PC-3 (cell line): ENCODE measurements at regions not wholly inside any gene's neighbourhood (a gene's known extent, or its start where the extent isn't known, plus 50 kb on each side); places are given as distances from the start of the nearest gene placed in this dataset.

ENCODE experiments used
- ATAC-seq: fragments of 200-7000 bp; cut with Tn5 transposase; 2 replicates; pipeline ENCODE4 v1.9.1; 2020; ENCODE audit warnings: mild to moderate bottlenecking, moderate library complexity
- BruUV-seq: library from RNA; stranded (reverse); fragments of 400-500 nt; replicated peaks from 2 replicates; lab custom pipeline; 2021; lab: Mats Ljungman, UMichigan
- CTCF ChIA-PET: fragments of 300-600 bp; sonication (Branson Sonifier 250); formaldehyde crosslinking; loops from one replicate; lab custom pipeline; 2022; ENCODE audit warnings: antibody characterized with exemption; lab: Charles Lee
- POLR2A ChIA-PET: fragments of 300-600 bp; sonication (Branson Sonifier 250); formaldehyde crosslinking; loops from one replicate; lab custom pipeline; 2022; ENCODE audit warnings: antibody characterized with exemption; ENCODE audit not compliant: unreplicated experiment; lab: Charles Lee
- DNase-seq: peaks from one replicate; pipeline ENCODE4 v3.0.0-alpha.2; 2015
- H2AFZ ChIP-seq: fragments of 300-600 bp; sonication (generic); 2 replicates; pipeline ENCODE4 v1.6.0; 2016; ENCODE audit warnings: antibody characterized with exemption, low read length
- H3F3A ChIP-seq: fragments of 300-600 bp; sonication (generic); one replicate; pipeline ENCODE4 v1.6.0; 2017; ENCODE audit warnings: antibody characterized with exemption, low read length, control low read depth, mild to moderate bottlenecking; ENCODE audit not compliant: unreplicated experiment
- H3K27ac ChIP-seq: fragments of 300-600 bp; sonication (generic); 2 replicates; pipeline ENCODE4 v1.5.1; 2016; ENCODE audit warnings: mild to moderate bottlenecking, low read length
- H3K27me3 ChIP-seq: fragments of 300-600 bp; sonication (generic); 2 replicates; pipeline ENCODE4 v1.6.1; 2016; ENCODE audit warnings: low read length, mixed read lengths
- H3K36me3 ChIP-seq: fragments of 300-600 bp; sonication (generic); 2 replicates; pipeline ENCODE4 v1.6.1; 2016; ENCODE audit warnings: low read depth, mixed run types, low read length, mixed read lengths
- H3K4me1 ChIP-seq: fragments of 300-600 bp; sonication (generic); 2 replicates; pipeline ENCODE4 v1.5.1; 2016; ENCODE audit warnings: low read length; ENCODE audit not compliant: insufficient read depth
- H3K4me2 ChIP-seq: fragments of 300-600 bp; sonication (generic); 2 replicates; pipeline ENCODE4 v1.6.0; 2016; ENCODE audit warnings: low read length
- H3K4me3 ChIP-seq: fragments of 300-600 bp; sonication (generic); 2 replicates; pipeline ENCODE4 v1.5.1; 2016; ENCODE audit warnings: mild to moderate bottlenecking, low read length, mixed read lengths
- H3K79me2 ChIP-seq: fragments of 300-600 bp; sonication (generic); 2 replicates; pipeline ENCODE4 v1.6.1; 2017; ENCODE audit warnings: low read length, mixed read lengths
- H3K9ac ChIP-seq: fragments of 300-600 bp; sonication (generic); 2 replicates; pipeline ENCODE4 v1.6.0; 2016; ENCODE audit warnings: mild to moderate bottlenecking, low read length
- H3K9me2 ChIP-seq: fragments of 300-600 bp; sonication (generic); replicated peaks from 2 replicates; pipeline ENCODE4 v1.6.1; 2016; ENCODE audit warnings: mixed run types, low read length, mixed read lengths
- H3K9me3 ChIP-seq: fragments of 300-600 bp; sonication (generic); 2 replicates; pipeline ENCODE4 v1.6.1; 2016; ENCODE audit warnings: low read length, mixed read lengths
- H4K20me1 ChIP-seq: fragments of 300-600 bp; sonication (generic); 2 replicates; pipeline ENCODE4 v1.6.1; 2016; ENCODE audit warnings: low read length, mixed read lengths
- CTCF ChIP-seq: fragments of 300-600 bp; sonication (generic); conservative IDR thresholded peaks from 2 replicates; pipeline ENCODE4 v1.5.1; 2017; ENCODE audit warnings: antibody characterized with exemption, low read depth, mild to moderate bottlenecking, low read length
- EZH2 ChIP-seq: fragments of 300-600 bp; sonication (generic); IDR thresholded peaks from one replicate; pipeline ENCODE4 v1.6.1; 2017; ENCODE audit warnings: antibody characterized with exemption, mild to moderate bottlenecking, low read length; ENCODE audit not compliant: unreplicated experiment
- EZH2phosphoT487 ChIP-seq: fragments of 300-600 bp; sonication (generic); IDR thresholded peaks from 2 replicates; pipeline ENCODE4 v1.6.1; 2018; ENCODE audit warnings: mild to moderate bottlenecking, antibody characterized with exemption, low read length, borderline replicate concordance
- intact Hi-C: fragments of 100-400 bp; cut with micrococcal nuclease; formaldehyde crosslinking; loops from 2 replicates; pipeline ENCODE4 v1.9.0; 2023

- Histone ChIP-seq H3K9ac (no peak overlapping the region), H3K4me1 (no peaks in the 10 kb centered on the region), H3K4me3 (no peak overlapping the region), H2AFZ (no peak overlapping the region), H3K79me2 (no peaks in the 10 kb centered on the region), H3K27ac (no peak overlapping the region), H3F3A (no peaks in the 10 kb centered on the region), H3K27me3 (no peaks in the 10 kb centered on the region), H3K9me2 (no peaks in the 10 kb centered on the region), H4K20me1 (no peaks in the 10 kb centered on the region), H3K4me2 (no peak overlapping the region), H3K36me3 (no peaks in the 10 kb centered on the region), H3K9me3 (no peaks in the 10 kb centered on the region)
- ChIA-PET POLR2A (no interaction called here), CTCF (no interaction called here)
- no peak for TF ChIP-seq EZH2phosphoT487
- no peak for TF ChIP-seq CTCF
- no peak for TF ChIP-seq EZH2
- no TSS peak for BruUV-seq
- no peak for DNase-seq
- intact Hi-C loops, result no loop called here
- ATAC-seq, result no peak
These were observed 164.9 kb upstream of the SPOCK3 start for GRCh38 chr4:167399201-167399600.

DNA sequence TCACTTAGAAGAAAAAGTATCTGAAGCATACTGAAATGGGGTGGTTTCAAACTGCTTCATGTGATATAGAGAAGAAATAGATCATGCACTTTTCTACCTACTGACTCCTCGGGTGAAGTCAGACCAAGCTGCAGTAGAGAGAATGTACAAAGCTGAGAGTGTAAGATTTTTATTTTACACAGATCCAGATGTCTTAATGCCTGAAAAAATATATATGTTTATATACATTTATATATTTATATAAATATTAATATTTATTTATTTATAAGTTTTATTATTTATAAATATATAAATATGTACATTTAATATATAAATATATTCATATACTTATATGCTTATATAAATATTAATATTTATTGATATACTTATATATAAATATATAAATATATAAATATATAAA lies 171.9 kb upstream of the SPOCK3 start:
- Histone ChIP-seq H3K79me2 (no peaks in the 10 kb centered on the region), H3K9me3 (no peaks in the 10 kb centered on the region), H3K4me2 (no peak overlapping the region), H2AFZ (no peak overlapping the region), H3K9ac (no peak overlapping the region), H3K27ac (no peak overlapping the region), H4K20me1 (no peaks in the 10 kb centered on the region), H3K27me3 (no peaks in the 10 kb centered on the region), H3K9me2 (no peaks in the 10 kb centered on the region), H3K4me3 (no peak overlapping the region), H3K4me1 (no peaks in the 10 kb centered on the region), H3K36me3 (no peaks in the 10 kb centered on the region), H3F3A (no peaks in the 10 kb centered on the region)
- no TSS peak for BruUV-seq
- intact Hi-C loops, result no loop called here
- POLR2A ChIA-PET, result no interaction called here
- CTCF ChIA-PET, result no interaction called here
- ATAC-seq (no peak), DNase-seq (no peak)
- TF ChIP-seq EZH2phosphoT487 (no peak), EZH2 (no peak), CTCF (no peak)

DNA sequence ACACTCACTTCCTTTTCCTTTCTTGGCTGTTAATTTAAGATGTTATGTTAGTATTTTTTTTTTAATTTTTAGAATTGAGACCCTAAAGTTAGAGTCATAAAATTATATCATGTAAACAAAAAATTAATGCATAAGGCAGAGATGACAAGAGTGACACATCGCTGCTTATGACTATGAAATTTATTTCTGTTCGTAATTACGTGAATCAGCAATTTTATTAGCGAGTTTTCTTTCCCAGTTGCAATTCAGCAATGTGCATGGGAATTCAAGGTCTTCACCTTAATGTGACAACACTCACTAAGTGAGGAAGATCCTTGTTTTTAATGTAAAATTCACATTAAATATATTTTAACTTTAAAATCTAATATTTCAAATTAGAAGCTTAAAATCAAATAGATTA lies 181.2 kb upstream of the SPOCK3 start:
- no peak for ATAC-seq
- intact Hi-C loops, result no loop called here
- no peak overlapping the region for H3K4me2 ChIP-seq
- H3K79me2 ChIP-seq, result no peaks in the 10 kb centered on the region
- H3F3A ChIP-seq, result no peaks in the 10 kb centered on the region
- H3K36me3 ChIP-seq, result no peaks in the 10 kb centered on the region
- H3K4me1 ChIP-seq, result no peaks in the 10 kb centered on the region
- BruUV-seq, result no TSS peak
- H3K27ac ChIP-seq, result no peak overlapping the region
- H3K27me3 ChIP-seq, result no peaks in the 10 kb centered on the region
- no peaks in the 10 kb centered on the region for H4K20me1 ChIP-seq
- no peaks in the 10 kb centered on the region for H3K9me2 ChIP-seq
- POLR2A ChIA-PET, result no interaction called here
- H2AFZ ChIP-seq, result no peak overlapping the region
- H3K9ac ChIP-seq, result no peak overlapping the region
- TF ChIP-seq EZH2, result no peak
- TF ChIP-seq CTCF, result no peak
- no peak for TF ChIP-seq EZH2phosphoT487
- CTCF ChIA-PET, result no interaction called here
- no peak for DNase-seq
- no peaks in the 10 kb centered on the region for H3K9me3 ChIP-seq
- H3K4me3 ChIP-seq, result no peak overlapping the region
